AG10803 (cell line): ENCODE measurements at regions not wholly inside any gene's neighbourhood (a gene's known extent, or its start where the extent isn't known, plus 50 kb on each side); places are given as distances from the start of the nearest gene placed in this dataset.

Experiments used
- DNase-seq: peaks from one replicate; pipeline ENCODE4 v3.0.0; 2010; ENCODE audit warnings: low read depth
- H3K4me3 ChIP-seq: 2 replicates; pipeline ENCODE4 v1.5.1; 2011; ENCODE audit warnings: mild to moderate bottlenecking, low read length, control low read depth
- CTCF ChIP-seq: conservative IDR thresholded peaks from 2 replicates; pipeline ENCODE4 v1.5.1; 2011; ENCODE audit warnings: mild to moderate bottlenecking, low read length, control low read depth, inconsistent platforms

GRCh38 chrX:39899059-39899458 is 198.7 kb downstream of the BCOR start:
- no peak for DNase-seq
- H3K4me3 ChIP-seq = no peak overlapping the region
- no peak for TF ChIP-seq CTCF

- peak; percentile 59 for DNase-seq
- peak overlapping the region; percentile 5; the same call in 1 of the 2 replicates for H3K4me3 ChIP-seq
- no peak for TF ChIP-seq CTCF
Observed at GRCh38 chrX:39899856-39900776, 197.6 kb downstream of the BCOR start.

GRCh38 chrX:39900777-39901170 is 197.0 kb downstream of the BCOR start:
- DNase-seq = peak; percentile 35
- peak overlapping the region; percentile 5; the same call in 1 of the 2 replicates for H3K4me3 ChIP-seq
- no peak for TF ChIP-seq CTCF

- TF ChIP-seq CTCF = no peak
- DNase-seq = peak; percentile 89
- H3K4me3 ChIP-seq = no peak overlapping the region
Observed at GRCh38 chrX:39903343-39903742, 194.4 kb downstream of the BCOR start.

GRCh38 chrX:39903937-39904336 is 193.8 kb downstream of the BCOR start:
- DNase-seq = peak; percentile 74
- no peak for TF ChIP-seq CTCF

GRCh38 chrX:39904816-39905537 is 192.8 kb downstream of the BCOR start:
- no peak for DNase-seq
- no peak overlapping the region for H3K4me3 ChIP-seq
- TF ChIP-seq CTCF = no peak

More at GRCh38 chrX:39903937-39904336, 193.8 kb downstream of the BCOR start:
- H3K4me3 ChIP-seq = no peak overlapping the region

- no peak for DNase-seq
- no peak for TF ChIP-seq CTCF
- no peak overlapping the region for H3K4me3 ChIP-seq
Observed at GRCh38 chrX:39905538-39905891, 192.2 kb downstream of the BCOR start.
